ENCODE measurements at regions not wholly inside any gene's neighbourhood (a gene's known extent, or its start where the extent isn't known, plus 50 kb on each side); places are given as distances from the start of the nearest gene placed in this dataset.
A peak's percentile ranks its signal among the peaks of the same experiment; 100 is the strongest.

DNA sequence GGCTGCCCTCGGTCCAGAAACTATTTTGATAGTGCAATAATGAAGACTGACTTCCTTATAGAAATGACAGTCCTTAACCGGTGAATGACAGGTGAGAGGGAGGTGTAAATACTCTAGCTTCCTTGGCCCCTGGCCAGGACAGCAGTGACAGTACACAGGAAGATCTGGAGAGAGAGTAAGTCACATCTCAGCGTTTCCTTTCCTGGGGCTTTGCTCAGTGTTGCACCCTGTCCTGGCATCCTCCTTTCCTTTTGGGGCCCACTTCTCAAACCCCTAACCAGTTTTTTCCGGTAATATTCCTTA is 336.9 kb downstream of the CD83 start:
- TF ChIP-seq, protein P1, sequence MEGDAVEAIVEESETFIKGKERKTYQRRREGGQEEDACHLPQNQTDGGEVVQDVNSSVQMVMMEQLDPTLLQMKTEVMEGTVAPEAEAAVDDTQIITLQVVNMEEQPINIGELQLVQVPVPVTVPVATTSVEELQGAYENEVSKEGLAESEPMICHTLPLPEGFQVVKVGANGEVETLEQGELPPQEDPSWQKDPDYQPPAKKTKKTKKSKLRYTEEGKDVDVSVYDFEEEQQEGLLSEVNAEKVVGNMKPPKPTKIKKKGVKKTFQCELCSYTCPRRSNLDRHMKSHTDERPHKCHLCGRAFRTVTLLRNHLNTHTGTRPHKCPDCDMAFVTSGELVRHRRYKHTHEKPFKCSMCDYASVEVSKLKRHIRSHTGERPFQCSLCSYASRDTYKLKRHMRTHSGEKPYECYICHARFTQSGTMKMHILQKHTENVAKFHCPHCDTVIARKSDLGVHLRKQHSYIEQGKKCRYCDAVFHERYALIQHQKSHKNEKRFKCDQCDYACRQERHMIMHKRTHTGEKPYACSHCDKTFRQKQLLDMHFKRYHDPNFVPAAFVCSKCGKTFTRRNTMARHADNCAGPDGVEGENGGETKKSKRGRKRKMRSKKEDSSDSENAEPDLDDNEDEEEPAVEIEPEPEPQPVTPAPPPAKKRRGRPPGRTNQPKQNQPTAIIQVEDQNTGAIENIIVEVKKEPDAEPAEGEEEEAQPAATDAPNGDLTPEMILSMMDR (conservative IDR thresholded peaks at IDR 0.05; ENCODE audit: control insufficient read depth, insufficient read depth, low read depth, low read length), result no peak
- no peak overlapping the region for H3K4me3 ChIP-seq (ENCODE audit: control insufficient read depth, low read depth, low read length)
- no peak for DNase-seq (ENCODE audit: low read depth)

DNA sequence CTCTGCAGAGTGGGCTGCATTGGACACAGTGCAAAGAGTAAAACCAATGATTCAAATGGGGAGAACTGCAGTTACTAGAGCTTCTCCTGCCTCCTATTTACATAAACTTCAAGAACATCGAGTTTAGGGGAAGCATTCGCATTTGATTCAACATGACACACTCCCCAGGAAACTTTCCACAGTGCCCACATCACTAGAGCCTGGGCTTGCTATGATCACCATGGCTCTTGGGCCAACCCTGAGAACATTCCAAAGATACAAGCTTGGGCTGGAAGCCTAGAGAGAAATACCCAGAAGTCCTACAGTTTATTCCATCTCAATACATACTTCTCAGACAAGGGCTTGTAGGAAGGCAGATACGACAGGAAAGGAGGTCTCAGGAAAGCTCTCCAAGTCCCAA is 337.9 kb downstream of the CD83 start:
- no peak overlapping the region for H3K4me3 ChIP-seq (ENCODE audit: control insufficient read depth, low read depth, low read length)
- TF ChIP-seq, protein P1 (conservative IDR thresholded peaks at IDR 0.05; ENCODE audit: control insufficient read depth, insufficient read depth, low read depth, low read length), result no peak
- DNase-seq (ENCODE audit: low read depth), result no peak

DNA sequence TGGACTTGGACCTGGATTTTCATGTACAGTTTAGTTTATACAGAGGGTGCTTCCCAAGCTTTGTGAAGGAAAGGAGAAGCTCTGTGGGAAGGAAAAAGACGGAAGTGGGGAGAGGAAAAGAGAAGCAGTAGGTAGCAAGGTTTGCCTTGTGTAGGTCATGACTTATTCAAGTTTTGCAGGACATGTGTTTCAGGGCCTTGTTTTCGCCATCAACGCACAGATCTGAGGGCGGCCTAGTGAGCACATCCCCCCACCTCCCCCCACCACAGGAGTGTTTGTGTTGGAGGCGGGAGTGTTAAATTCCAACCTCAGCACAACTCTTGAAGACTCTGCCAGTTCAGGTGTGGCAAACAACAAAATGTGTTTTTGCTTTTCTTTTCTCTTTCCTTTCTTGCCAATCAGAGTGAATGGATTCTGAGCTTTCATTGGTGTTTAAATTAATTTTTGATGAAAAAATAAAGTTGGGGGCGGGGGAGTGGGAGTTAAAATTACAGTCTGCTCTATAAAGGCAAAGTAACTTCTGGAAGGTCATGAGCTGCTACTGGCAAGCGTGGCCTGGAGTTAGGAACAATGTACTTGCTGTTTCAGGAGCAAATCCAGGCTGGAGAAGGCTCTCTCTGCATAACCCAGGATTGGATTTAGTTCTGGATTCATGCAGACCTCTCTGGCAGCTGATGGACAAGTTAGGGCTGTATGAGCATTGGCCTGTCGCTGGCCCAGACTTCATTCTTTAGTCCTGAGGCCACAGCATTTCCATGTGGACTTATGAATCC is 338.5 kb downstream of the CD83 start:
- DNase-seq (ENCODE audit: low read depth), result no peak
- TF ChIP-seq, protein P1 (conservative IDR thresholded peaks at IDR 0.05; ENCODE audit: control insufficient read depth, insufficient read depth, low read depth, low read length), result no peak
- H3K4me3 ChIP-seq (ENCODE audit: control insufficient read depth, low read depth, low read length), result no peak overlapping the region

DNA sequence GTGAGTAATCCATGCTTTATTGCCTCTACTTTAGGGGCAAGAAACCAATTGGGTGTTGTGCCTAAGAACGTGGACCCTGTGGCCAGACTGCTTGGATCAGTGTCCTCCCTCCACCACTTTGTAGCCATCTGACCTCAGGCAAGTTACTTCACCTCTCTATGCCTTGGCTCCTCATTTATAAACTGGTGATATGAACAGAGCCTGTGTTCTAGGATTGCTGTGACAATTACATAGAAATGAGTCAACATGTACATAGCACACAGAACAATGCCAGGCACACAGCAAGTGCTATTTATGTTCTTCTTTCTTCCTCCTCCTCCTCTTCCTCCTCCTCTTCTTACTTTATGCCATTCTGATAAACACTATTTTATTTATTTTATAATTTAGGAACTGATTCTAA is 339.4 kb downstream of the CD83 start:
- no peak overlapping the region for H3K4me3 ChIP-seq (ENCODE audit: control insufficient read depth, low read depth, low read length)
- TF ChIP-seq, protein P1 (conservative IDR thresholded peaks at IDR 0.05; ENCODE audit: control insufficient read depth, insufficient read depth, low read depth, low read length), result no peak
- DNase-seq (ENCODE audit: low read depth), result no peak

DNA sequence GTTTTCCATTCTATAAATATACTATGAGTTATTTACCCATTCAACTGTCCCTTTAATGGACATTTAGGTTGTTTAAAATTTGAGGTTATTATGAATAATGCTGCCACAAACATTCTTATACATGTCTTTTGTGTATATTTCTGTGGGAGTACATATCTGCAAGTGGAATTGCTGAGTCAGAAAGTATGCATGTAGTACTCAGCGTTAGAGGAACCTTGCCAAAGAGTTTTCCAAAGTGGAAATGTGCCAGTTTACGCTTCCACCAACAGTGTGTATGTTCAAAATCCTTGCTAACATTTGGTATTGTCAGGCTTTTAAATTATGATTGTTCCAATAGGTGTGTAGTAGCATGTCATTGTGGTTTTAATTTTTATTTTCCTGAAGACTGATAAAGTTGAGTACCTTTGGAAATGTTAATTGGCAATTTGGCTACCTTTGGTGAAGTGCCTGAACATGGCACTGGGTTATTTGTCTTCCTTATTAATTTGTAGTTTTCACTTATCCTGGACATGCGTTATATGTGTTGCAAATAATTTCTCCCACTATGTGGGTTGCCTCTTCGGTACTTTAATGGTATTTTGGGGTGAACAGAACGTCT is 341.2 kb downstream of the CD83 start:
- no peak overlapping the region for H3K4me3 ChIP-seq (ENCODE audit: control insufficient read depth, low read depth, low read length)
- TF ChIP-seq, protein P1 (conservative IDR thresholded peaks at IDR 0.05; ENCODE audit: control insufficient read depth, insufficient read depth, low read depth, low read length), result no peak
- DNase-seq (ENCODE audit: low read depth), result peak; percentile 91

DNA sequence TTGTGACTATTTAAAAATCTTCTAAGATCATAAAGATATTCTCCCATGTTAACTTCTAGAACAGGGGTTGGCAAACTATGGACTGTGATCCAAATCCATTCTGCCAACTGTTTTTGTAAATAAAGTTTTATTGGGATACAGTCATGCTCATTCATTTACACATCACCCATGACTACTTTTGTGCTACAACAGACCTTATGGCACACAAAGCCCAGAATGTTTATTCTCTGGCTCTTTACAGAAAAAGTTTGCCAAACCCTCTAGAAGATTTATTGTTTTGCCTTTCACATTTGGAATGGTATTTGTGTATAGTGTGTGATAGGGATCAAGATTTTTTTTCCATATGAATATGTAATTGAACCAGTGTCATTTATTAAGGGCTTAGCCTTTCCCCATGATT is 341.7 kb downstream of the CD83 start:
- peak; percentile 43 for DNase-seq (ENCODE audit: low read depth)
- H3K4me3 ChIP-seq (ENCODE audit: control insufficient read depth, low read depth, low read length), result no peak overlapping the region
- TF ChIP-seq, protein P1 (conservative IDR thresholded peaks at IDR 0.05; ENCODE audit: control insufficient read depth, insufficient read depth, low read depth, low read length), result no peak

All from fibroblast of mammary gland (primary cell).